Suprapubic skin (tissue), 3 donors: ENCODE measurements at regions not wholly inside any gene's neighbourhood (a gene's known extent, or its start where the extent isn't known, plus 50 kb on each side); places are given as distances from the start of the nearest gene placed in this dataset.

Experiments used
- EP300 ChIP-seq: sonication (generic); formaldehyde crosslinking; IDR thresholded peaks from one replicate; pipeline ENCODE4 v1.6.1; 2017; ENCODE audit warnings: antibody characterized with exemption
- POLR2A ChIP-seq, 2 donors: fragments of 450-650 bp; IDR thresholded peaks; one replicate each; pipeline ENCODE4 v1.6.1; 2017; ENCODE audit warnings: antibody characterized with exemption in 2 of 2, mild to moderate bottlenecking in 2 of 2, moderate library complexity in 2 of 2
- TF ChIP-seq, protein P1 (sequence below), 2 donors: fragments of 200-600 bp in 1 of 2; fragments of 450-650 bp in 1 of 2; sonication (generic) in 1 of 2; IDR thresholded peaks; one replicate each; pipeline ENCODE4 v1.5.1; 2016 to 2019; ENCODE audit warnings: antibody characterized with exemption in 2 of 2, mild to moderate bottlenecking in 1 of 2, moderate library complexity in 1 of 2

GRCh38 chr1:84740050-84740714 lies 49.9 kb upstream of the SSX2IP start:
- TF ChIP-seq, protein P1, sequence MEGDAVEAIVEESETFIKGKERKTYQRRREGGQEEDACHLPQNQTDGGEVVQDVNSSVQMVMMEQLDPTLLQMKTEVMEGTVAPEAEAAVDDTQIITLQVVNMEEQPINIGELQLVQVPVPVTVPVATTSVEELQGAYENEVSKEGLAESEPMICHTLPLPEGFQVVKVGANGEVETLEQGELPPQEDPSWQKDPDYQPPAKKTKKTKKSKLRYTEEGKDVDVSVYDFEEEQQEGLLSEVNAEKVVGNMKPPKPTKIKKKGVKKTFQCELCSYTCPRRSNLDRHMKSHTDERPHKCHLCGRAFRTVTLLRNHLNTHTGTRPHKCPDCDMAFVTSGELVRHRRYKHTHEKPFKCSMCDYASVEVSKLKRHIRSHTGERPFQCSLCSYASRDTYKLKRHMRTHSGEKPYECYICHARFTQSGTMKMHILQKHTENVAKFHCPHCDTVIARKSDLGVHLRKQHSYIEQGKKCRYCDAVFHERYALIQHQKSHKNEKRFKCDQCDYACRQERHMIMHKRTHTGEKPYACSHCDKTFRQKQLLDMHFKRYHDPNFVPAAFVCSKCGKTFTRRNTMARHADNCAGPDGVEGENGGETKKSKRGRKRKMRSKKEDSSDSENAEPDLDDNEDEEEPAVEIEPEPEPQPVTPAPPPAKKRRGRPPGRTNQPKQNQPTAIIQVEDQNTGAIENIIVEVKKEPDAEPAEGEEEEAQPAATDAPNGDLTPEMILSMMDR (IDR thresholded peaks at IDR 0.05) = no peak
- TF ChIP-seq POLR2A (IDR thresholded peaks at IDR 0.05) (no peak), EP300 (no peak)
